ENCODE measurements at regions not wholly inside any gene's neighbourhood (a gene's known extent, or its start where the extent isn't known, plus 50 kb on each side); places are given as distances from the start of the nearest gene placed in this dataset.

GRCh38 chr7:95694334-95694733 is 78.0 kb upstream of the DYNC1I1 start:
- ChIA-PET POLR2A (no interaction called here), CTCF (interaction anchor here (1.1 kb wide), 1 partner anchor 183 kb away, joined by 3 read pairs; no protein-coding TSS in a partner anchor)
- Mint-ChIP-seq H3K36me3 (ENCODE audit: low read depth) (no peaks in the 10 kb centered on the region), H3K4me1 (ENCODE audit: low read depth) (no peaks in the 10 kb centered on the region), H3K27me3 (peaks cover 2% of the 10 kb centered on the region), H3K9me3 (no peaks in the 10 kb centered on the region), H3K27ac (no peak overlapping the region), H3K4me3 (no peak overlapping the region)
- DNase-seq, result no peak
- intact Hi-C loops (cut with micrococcal nuclease), result no loop called here
- ATAC-seq, result no peak
- TF ChIP-seq CTCF (IDR thresholded peaks at IDR 0.05), result no peak

- no peaks in the 10 kb centered on the region for H3K4me1 Mint-ChIP-seq (ENCODE audit: low read depth)
- no peaks in the 10 kb centered on the region for H3K36me3 Mint-ChIP-seq (ENCODE audit: low read depth)
These were observed 78.6 kb upstream of the DYNC1I1 start for GRCh38 chr7:95693551-95694333.

GRCh38 chr7:95691464-95691863 is 80.9 kb upstream of the DYNC1I1 start:
- ChIA-PET CTCF (interaction anchor here (0.9 to 7.8 kb wide), 3 partner anchors 12 to 180 kb away, joined by 3 to 117 read pairs (median 3); no protein-coding TSS in a partner anchor), POLR2A (interaction anchor here (1.6 kb wide), 1 partner anchor 14 kb away, joined by 4 read pairs; no protein-coding TSS in a partner anchor)
- Mint-ChIP-seq H3K27me3 (peaks cover 3% of the 10 kb centered on the region), H3K4me1 (ENCODE audit: low read depth) (no peaks in the 10 kb centered on the region), H3K27ac (no peak overlapping the region), H3K36me3 (ENCODE audit: low read depth) (no peaks in the 10 kb centered on the region), H3K4me3 (no peak overlapping the region), H3K9me3 (no peaks in the 10 kb centered on the region)
- intact Hi-C loops (cut with micrococcal nuclease), result no loop called here
- TF ChIP-seq CTCF (IDR thresholded peaks at IDR 0.05), result no peak
- no peak for DNase-seq
- ATAC-seq, result no peak

More at GRCh38 chr7:95693551-95694333, 78.6 kb upstream of the DYNC1I1 start:
- CTCF ChIA-PET, result interaction anchor here (1.1 kb wide), 1 partner anchor 182 kb away, joined by 3 read pairs; no protein-coding TSS in a partner anchor
- POLR2A ChIA-PET, result no interaction called here
- H3K4me3 Mint-ChIP-seq, result no peak overlapping the region
- H3K27ac Mint-ChIP-seq, result no peak overlapping the region
- no peak for TF ChIP-seq CTCF (IDR thresholded peaks at IDR 0.05)
- ATAC-seq (no peak), DNase-seq (no peak)
- peaks cover 3% of the 10 kb centered on the region for H3K27me3 Mint-ChIP-seq
- no peaks in the 10 kb centered on the region for H3K9me3 Mint-ChIP-seq
- intact Hi-C loops (cut with micrococcal nuclease), result no loop called here

DNA sequence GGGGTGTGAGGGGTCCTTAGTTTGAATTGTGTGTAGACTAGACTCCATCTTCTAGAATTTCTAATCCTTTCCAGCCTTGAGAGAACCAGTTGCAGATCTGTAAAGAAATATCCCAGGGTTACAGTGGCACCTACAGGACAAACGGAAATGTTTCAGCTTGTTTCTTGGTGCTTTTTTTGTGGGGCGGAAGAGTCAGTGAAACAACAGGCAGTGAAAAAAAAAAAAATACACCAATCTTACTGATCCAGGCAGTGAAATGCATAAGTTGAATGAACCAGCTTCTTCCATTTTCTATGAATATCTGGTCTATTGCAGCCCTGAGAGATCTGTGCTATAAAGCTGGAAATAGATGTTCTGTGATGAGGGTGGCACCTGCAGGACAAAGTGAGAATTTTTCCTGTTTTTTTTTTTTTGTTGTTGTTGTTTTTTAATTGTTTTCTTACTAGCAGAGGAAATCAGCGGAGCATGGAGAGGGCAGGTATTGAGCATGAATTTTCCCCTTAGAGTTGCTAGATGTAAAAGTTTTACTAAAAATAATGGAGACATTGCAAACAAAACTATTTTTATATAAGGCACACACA is 81.9 kb upstream of the DYNC1I1 start:
- Mint-ChIP-seq H3K36me3 (ENCODE audit: low read depth) (no peaks in the 10 kb centered on the region), H3K4me3 (no peak overlapping the region), H3K4me1 (ENCODE audit: low read depth) (no peaks in the 10 kb centered on the region), H3K27ac (no peak overlapping the region), H3K9me3 (no peaks in the 10 kb centered on the region), H3K27me3 (peaks cover 3% of the 10 kb centered on the region)
- no peak for DNase-seq
- intact Hi-C loops (cut with micrococcal nuclease), result no loop called here
- peak; percentile 70 for TF ChIP-seq CTCF (IDR thresholded peaks at IDR 0.05)
- ATAC-seq, result peak; percentile 55
- POLR2A ChIA-PET, result interaction anchor here (1.0 to 1.6 kb wide), 2 partner anchors 15 to 190 kb away, joined by 3 to 4 read pairs; no protein-coding TSS in a partner anchor
- CTCF ChIA-PET, result interaction anchor here (0.6 to 7.8 kb wide), 16 partner anchors 10 to 343 kb away, joined by 3 to 117 read pairs (median 3); partner anchors contain the start of gene PON3

Measured in activated CD8-positive, alpha-beta T cell treated with anti-CD3 and anti-CD28 coated beads for 36 hours (primary cell).